CD8-positive, alpha-beta memory T cell (primary cell): ENCODE measurements at regions not wholly inside any gene's neighbourhood (a gene's known extent, or its start where the extent isn't known, plus 50 kb on each side); places are given as distances from the start of the nearest gene placed in this dataset.

ENCODE experiments used
- CTCF ChIA-PET: fragments of 350-600 bp; sonication (Branson Sonifier 250); formaldehyde crosslinking; loops from one replicate; lab custom pipeline; 2021; ENCODE audit warnings: antibody characterized with exemption; lab: Charles Lee
- POLR2A ChIA-PET: fragments of 350-600 bp; sonication (Branson Sonifier 250); formaldehyde crosslinking; loops from one replicate; lab custom pipeline; 2021; ENCODE audit warnings: antibody characterized with exemption; lab: Charles Lee
- DNase-seq, 5 donors: peaks; one replicate each; pipeline versions ENCODE4 v3.0.0 to v3.0.0-alpha.2; 2020 to 2022; ENCODE audit warnings: mixed read lengths in 1 of 5
- H3K27ac ChIP-seq: one replicate; pipeline ENCODE4 v1.7.0; 2013; ENCODE audit warnings: low read depth, mild to moderate bottlenecking, low read length, moderate library complexity
- H3K27me3 ChIP-seq: 2 replicates; pipeline ENCODE4 v1.7.0; 2013; ENCODE audit warnings: low read length, mild to moderate bottlenecking; ENCODE audit not compliant: insufficient read depth, poor library complexity, severe bottlenecking
- H3K36me3 ChIP-seq: 2 replicates; pipeline ENCODE4 v1.7.0; 2013; ENCODE audit warnings: mild to moderate bottlenecking, low read length, moderate library complexity; ENCODE audit not compliant: insufficient read depth
- H3K4me1 ChIP-seq: 2 replicates; pipeline ENCODE4 v1.7.0; 2013; ENCODE audit warnings: mild to moderate bottlenecking, low read length, moderate library complexity; ENCODE audit not compliant: insufficient read depth
- H3K4me3 ChIP-seq: 2 replicates; pipeline ENCODE4 v1.7.0; 2013; ENCODE audit warnings: mild to moderate bottlenecking, low read length
- H3K9me3 ChIP-seq: 2 replicates; pipeline ENCODE4 v1.7.0; 2013; ENCODE audit warnings: mild to moderate bottlenecking, low read length
- H3K27ac Mint-ChIP-seq, 8 donors: one replicate each; pipeline ENCODE4 v1.8.0; 2020 to 2021; ENCODE audit warnings: mixed read lengths in 8 of 8, mild to moderate bottlenecking in 6 of 8, inconsistent platforms in 3 of 8, moderate library complexity in 3 of 8
- H3K27me3 Mint-ChIP-seq, 2 donors: one replicate each; pipeline ENCODE4 v1.8.0; 2020 to 2021; ENCODE audit warnings: mixed read lengths in 2 of 2, mild to moderate bottlenecking in 1 of 2, moderate library complexity in 1 of 2
- H3K36me3 Mint-ChIP-seq, 3 donors: one replicate each; pipeline ENCODE4 v1.8.0; 2020 to 2021; ENCODE audit warnings: mixed read lengths in 3 of 3, inconsistent platforms in 1 of 3, mild to moderate bottlenecking in 1 of 3
- H3K4me1 Mint-ChIP-seq, 3 donors: one replicate each; pipeline ENCODE4 v1.8.0; 2020 to 2021; ENCODE audit warnings: mixed read lengths in 3 of 3, inconsistent platforms in 1 of 3, mild to moderate bottlenecking in 1 of 3
- H3K4me3 Mint-ChIP-seq, 7 donors: one replicate each; pipeline ENCODE4 v1.8.0; 2020 to 2021; ENCODE audit warnings: mixed read lengths in 7 of 7, mild to moderate bottlenecking in 6 of 7, moderate library complexity in 4 of 7, inconsistent platforms in 2 of 7
- H3K9me3 Mint-ChIP-seq, 5 donors: one replicate each; pipeline ENCODE4 v1.8.0; 2020 to 2022; ENCODE audit warnings: mixed read lengths in 5 of 5, mild to moderate bottlenecking in 3 of 5, moderate library complexity in 2 of 5, inconsistent platforms in 1 of 5

DNA sequence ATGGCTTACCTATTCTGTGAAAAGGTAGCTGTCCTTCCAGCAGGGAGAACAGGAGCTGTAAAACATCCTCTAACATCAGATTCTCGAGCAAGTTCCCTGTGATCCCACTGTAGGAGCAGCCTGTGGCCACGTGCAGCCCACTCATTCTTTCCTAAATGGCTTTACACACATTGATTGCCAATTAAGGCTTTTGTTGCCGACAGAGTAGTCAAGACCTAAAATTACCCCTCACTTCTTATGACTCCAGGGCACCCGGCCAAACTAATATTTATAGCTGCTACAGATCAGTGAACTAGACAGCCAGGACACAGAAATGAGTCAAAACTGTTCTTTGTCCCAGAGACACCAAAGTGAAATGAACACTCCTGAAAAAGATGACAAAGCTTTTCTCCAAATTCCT, 832.1 kb downstream of the SORCS3 start:
- no peaks in the 10 kb centered on the region for H3K4me1 Mint-ChIP-seq
- no peaks in the 10 kb centered on the region for H3K27me3 ChIP-seq
- no peaks in the 10 kb centered on the region for H3K36me3 Mint-ChIP-seq
- no peaks in the 10 kb centered on the region for H3K27me3 Mint-ChIP-seq
- no peak overlapping the region for H3K27ac Mint-ChIP-seq
- no peaks in the 10 kb centered on the region for H3K36me3 ChIP-seq
- no peak overlapping the region for H3K27ac ChIP-seq
- H3K4me3 Mint-ChIP-seq, result no peak overlapping the region
- no peak overlapping the region for H3K4me3 ChIP-seq
- no peak for DNase-seq
- H3K9me3 ChIP-seq, result no peaks in the 10 kb centered on the region
- H3K9me3 Mint-ChIP-seq, result peaks cover 5 to 19% (median 11%) of the 10 kb centered on the region in 5 donors
- no peaks in the 10 kb centered on the region for H3K4me1 ChIP-seq
- POLR2A ChIA-PET, result no interaction called here
- CTCF ChIA-PET, result no interaction called here

DNA sequence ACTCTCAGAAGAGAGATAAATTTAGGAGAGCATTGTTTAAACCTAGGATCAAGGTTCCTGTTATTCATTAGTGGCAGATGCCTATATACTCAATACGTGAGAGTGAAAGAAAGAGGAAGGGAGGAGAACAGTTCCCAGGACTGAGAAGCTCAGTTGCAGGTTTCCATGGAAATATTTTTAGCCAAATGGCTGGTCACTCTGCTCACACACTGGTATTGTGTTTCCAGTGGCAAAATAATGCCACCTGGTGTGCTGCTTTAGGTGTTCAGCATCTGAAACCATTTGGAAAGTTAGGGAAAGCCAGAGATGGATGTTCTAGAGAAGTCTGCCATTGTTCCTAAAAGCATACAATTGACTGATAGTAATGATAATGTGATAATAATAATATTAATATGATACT, 827.7 kb downstream of the SORCS3 start:
- no peaks in the 10 kb centered on the region for H3K4me1 ChIP-seq
- no peaks in the 10 kb centered on the region for H3K36me3 ChIP-seq
- H3K4me3 ChIP-seq, result no peak overlapping the region
- DNase-seq, result no peak
- ChIA-PET POLR2A (no interaction called here), CTCF (no interaction called here)
- no peak overlapping the region for H3K27ac Mint-ChIP-seq
- no peaks in the 10 kb centered on the region for H3K36me3 Mint-ChIP-seq
- H3K9me3 ChIP-seq, result no peaks in the 10 kb centered on the region
- no peak overlapping the region for H3K4me3 Mint-ChIP-seq
- H3K27me3 ChIP-seq, result no peaks in the 10 kb centered on the region
- H3K27me3 Mint-ChIP-seq, result no peaks in the 10 kb centered on the region
- no peak overlapping the region for H3K27ac ChIP-seq
- H3K4me1 Mint-ChIP-seq, result no peaks in the 10 kb centered on the region
- peaks cover 3 to 16% (median 7%) of the 10 kb centered on the region in 5 donors for H3K9me3 Mint-ChIP-seq

- Mint-ChIP-seq H3K27me3 (no peaks in the 10 kb centered on the region), H3K27ac (no peak overlapping the region), H3K4me1 (no peaks in the 10 kb centered on the region), H3K36me3 (no peaks in the 10 kb centered on the region), H3K9me3 (peaks cover 6 to 21% (median 10%) of the 10 kb centered on the region in 5 donors), H3K4me3 (no peak overlapping the region)
- H3K4me1 ChIP-seq, result no peaks in the 10 kb centered on the region
- CTCF ChIA-PET, result no interaction called here
- no peak overlapping the region for H3K4me3 ChIP-seq
- no peaks in the 10 kb centered on the region for H3K9me3 ChIP-seq
- DNase-seq, result no peak
- no peak overlapping the region for H3K27ac ChIP-seq
- no peaks in the 10 kb centered on the region for H3K27me3 ChIP-seq
- POLR2A ChIA-PET, result no interaction called here
- no peaks in the 10 kb centered on the region for H3K36me3 ChIP-seq
Measured at GRCh38 chr10:105466521-105466920, 825.4 kb downstream of the SORCS3 start.

DNA sequence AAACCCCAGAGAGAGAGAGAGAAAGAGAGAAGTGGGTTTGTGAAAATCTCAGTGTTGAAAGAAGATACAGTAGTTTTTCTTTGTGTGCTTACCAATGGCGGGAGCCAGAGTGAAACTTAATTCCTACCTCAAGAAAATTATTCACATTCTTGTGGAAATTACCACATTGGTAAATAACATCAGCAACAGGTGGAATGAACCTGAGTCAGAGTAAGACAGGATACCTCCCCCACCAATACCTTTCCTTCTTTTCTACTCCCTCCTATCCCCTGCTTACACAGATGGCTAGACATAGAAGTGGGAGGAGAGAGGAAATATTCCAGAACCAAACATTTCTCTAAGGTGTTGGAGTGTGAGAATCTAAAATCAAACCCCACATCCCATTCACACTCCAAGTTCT, 793.9 kb downstream of the SORCS3 start:
- no peak overlapping the region for H3K27ac ChIP-seq
- DNase-seq, result no peak
- H3K4me1 ChIP-seq, result no peaks in the 10 kb centered on the region
- H3K27ac Mint-ChIP-seq, result no peak overlapping the region
- H3K4me1 Mint-ChIP-seq, result no peaks in the 10 kb centered on the region
- no peaks in the 10 kb centered on the region for H3K27me3 Mint-ChIP-seq
- no peaks in the 10 kb centered on the region for H3K9me3 ChIP-seq
- no peaks in the 10 kb centered on the region for H3K36me3 Mint-ChIP-seq
- no peaks in the 10 kb centered on the region for H3K36me3 ChIP-seq
- no peaks in the 10 kb centered on the region for H3K27me3 ChIP-seq
- no peak overlapping the region for H3K4me3 ChIP-seq
- H3K9me3 Mint-ChIP-seq, result peaks cover 0 to 16% (median 5%) of the 10 kb centered on the region in 5 donors
- ChIA-PET POLR2A (no interaction called here), CTCF (no interaction called here)
- no peak overlapping the region for H3K4me3 Mint-ChIP-seq

DNA sequence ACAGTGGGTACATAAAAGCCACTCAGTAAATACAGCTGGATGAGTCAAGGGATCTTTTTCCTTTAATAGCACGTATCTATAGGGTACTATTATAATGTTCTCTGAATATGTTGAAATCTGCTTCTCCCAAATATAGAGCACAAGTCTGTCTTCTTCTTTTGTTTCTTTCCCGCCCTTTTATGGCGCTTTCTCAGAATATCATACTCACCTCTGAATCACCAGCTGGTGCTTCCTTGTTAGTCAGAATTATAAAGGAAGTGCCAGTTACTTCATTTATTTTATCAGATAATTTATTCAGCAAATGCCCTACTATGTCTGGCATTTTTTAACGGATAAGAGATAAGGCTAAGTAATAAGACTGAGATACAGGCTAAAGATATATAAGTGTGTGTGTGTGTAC, 772.9 kb downstream of the SORCS3 start:
- DNase-seq, result no peak
- Mint-ChIP-seq H3K4me3 (no peak overlapping the region), H3K9me3 (peaks cover 0 to 18% (median 4%) of the 10 kb centered on the region in 5 donors), H3K36me3 (no peaks in the 10 kb centered on the region), H3K27me3 (no peaks in the 10 kb centered on the region), H3K4me1 (no peaks in the 10 kb centered on the region), H3K27ac (no peak overlapping the region)
- Histone ChIP-seq H3K27ac (no peak overlapping the region), H3K36me3 (no peaks in the 10 kb centered on the region), H3K4me1 (no peaks in the 10 kb centered on the region), H3K4me3 (no peak overlapping the region), H3K27me3 (no peaks in the 10 kb centered on the region), H3K9me3 (no peaks in the 10 kb centered on the region)
- POLR2A ChIA-PET, result no interaction called here
- CTCF ChIA-PET, result no interaction called here

DNA sequence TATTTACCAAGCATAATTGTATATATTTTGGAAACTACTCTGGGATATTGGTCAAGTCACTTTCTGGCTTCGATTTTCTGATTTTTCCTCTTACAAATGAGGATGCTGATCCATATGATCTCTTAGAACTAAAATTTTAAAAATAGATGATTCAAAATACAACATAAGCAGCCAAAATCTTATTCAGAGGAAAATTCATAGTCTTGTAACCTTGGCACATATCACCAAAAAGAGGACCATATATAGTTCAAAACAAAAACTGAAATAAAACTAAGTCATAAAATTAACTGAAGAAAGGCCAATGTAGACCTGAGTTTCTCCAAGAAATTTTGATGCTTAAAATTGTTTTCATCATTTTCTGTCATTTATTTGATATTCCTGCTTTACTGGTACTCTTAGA, 768.3 kb downstream of the SORCS3 start:
- CTCF ChIA-PET, result no interaction called here
- Histone ChIP-seq H3K4me3 (no peak overlapping the region), H3K4me1 (no peaks in the 10 kb centered on the region), H3K36me3 (no peaks in the 10 kb centered on the region), H3K27me3 (no peaks in the 10 kb centered on the region), H3K9me3 (no peaks in the 10 kb centered on the region), H3K27ac (no peak overlapping the region)
- Mint-ChIP-seq H3K27me3 (no peaks in the 10 kb centered on the region), H3K27ac (no peak overlapping the region), H3K9me3 (peaks cover 2 to 19% (median 6%) of the 10 kb centered on the region in 5 donors), H3K36me3 (no peaks in the 10 kb centered on the region), H3K4me3 (no peak overlapping the region), H3K4me1 (no peaks in the 10 kb centered on the region)
- DNase-seq, result no peak
- POLR2A ChIA-PET, result no interaction called here

- POLR2A ChIA-PET, result no interaction called here
- Histone ChIP-seq H3K36me3 (no peaks in the 10 kb centered on the region), H3K4me3 (no peak overlapping the region), H3K4me1 (no peaks in the 10 kb centered on the region), H3K27ac (no peak overlapping the region), H3K27me3 (no peaks in the 10 kb centered on the region), H3K9me3 (no peaks in the 10 kb centered on the region)
- no peak overlapping the region for H3K27ac Mint-ChIP-seq
- CTCF ChIA-PET, result no interaction called here
- no peaks in the 10 kb centered on the region for H3K4me1 Mint-ChIP-seq
- peaks cover 3 to 21% (median 6%) of the 10 kb centered on the region in 5 donors for H3K9me3 Mint-ChIP-seq
- H3K36me3 Mint-ChIP-seq, result no peaks in the 10 kb centered on the region
- DNase-seq, result no peak
- H3K4me3 Mint-ChIP-seq, result no peak overlapping the region
- no peaks in the 10 kb centered on the region for H3K27me3 Mint-ChIP-seq
Measured at GRCh38 chr10:105406488-105406887, 765.4 kb downstream of the SORCS3 start.

DNA sequence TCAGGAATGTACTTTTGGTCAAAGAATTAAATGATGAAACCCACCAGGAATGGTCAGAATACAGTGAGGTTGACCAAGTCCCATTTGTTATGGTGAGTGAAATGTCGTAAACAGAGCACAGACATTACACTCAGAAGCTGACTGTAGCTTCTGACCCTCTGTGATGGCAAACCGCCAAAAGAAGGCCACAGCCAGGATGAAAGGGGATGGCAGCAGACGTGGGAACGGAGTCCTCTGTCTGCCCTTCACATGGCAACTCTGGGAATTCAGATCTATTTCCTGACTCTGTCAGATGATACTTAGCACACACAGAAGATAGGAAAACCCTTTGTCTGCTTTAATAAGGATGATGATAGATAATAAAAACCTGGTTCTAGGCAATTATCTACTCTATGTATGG, 757.1 kb downstream of the SORCS3 start:
- no peak overlapping the region for H3K27ac Mint-ChIP-seq
- H3K4me1 ChIP-seq, result no peaks in the 10 kb centered on the region
- DNase-seq, result no peak
- ChIA-PET POLR2A (no interaction called here), CTCF (no interaction called here)
- peaks cover 0 to 1% of the 10 kb centered on the region in 2 donors for H3K27me3 Mint-ChIP-seq
- H3K4me3 Mint-ChIP-seq, result no peak overlapping the region
- no peak overlapping the region for H3K4me3 ChIP-seq
- H3K36me3 Mint-ChIP-seq, result no peaks in the 10 kb centered on the region
- H3K9me3 ChIP-seq, result no peaks in the 10 kb centered on the region
- H3K27ac ChIP-seq, result no peak overlapping the region
- peaks cover 3 to 43% (median 10%) of the 10 kb centered on the region in 5 donors for H3K9me3 Mint-ChIP-seq
- H3K27me3 ChIP-seq, result no peaks in the 10 kb centered on the region
- H3K36me3 ChIP-seq, result no peaks in the 10 kb centered on the region
- H3K4me1 Mint-ChIP-seq, result no peaks in the 10 kb centered on the region
